Fibroblast of lung (primary cell): ENCODE measurements at regions not wholly inside any gene's neighbourhood (a gene's known extent, or its start where the extent isn't known, plus 50 kb on each side); places are given as distances from the start of the nearest gene placed in this dataset.

Experiments
- DNase-seq, 2 donors: peaks; one replicate each; pipeline versions ENCODE4 v3.0.0 to v3.0.0-alpha.2; 2010; ENCODE audit warnings: low read depth in 2 of 2
- H2AFZ ChIP-seq: 2 replicates; pipeline ENCODE4 v1.5.1; 2012; ENCODE audit warnings: low read length, control low read depth, inconsistent platforms
- H3K27ac ChIP-seq: 2 replicates; pipeline ENCODE4 v1.5.1; 2011; ENCODE audit warnings: low read length, control low read depth; ENCODE audit not compliant: insufficient read depth
- H3K27me3 ChIP-seq: 2 replicates; pipeline ENCODE4 v1.5.1; 2011; ENCODE audit warnings: mild to moderate bottlenecking, low read length; ENCODE audit not compliant: control insufficient read depth, insufficient read depth
- H3K36me3 ChIP-seq: 2 replicates; pipeline ENCODE4 v1.5.1; 2011; ENCODE audit warnings: low read length; ENCODE audit not compliant: control insufficient read depth, insufficient read depth
- H3K4me1 ChIP-seq: 2 replicates; pipeline ENCODE4 v1.5.1; 2011; ENCODE audit warnings: low read length; ENCODE audit not compliant: control insufficient read depth, insufficient read depth; ENCODE audit errors: extremely low read depth
- H3K4me2 ChIP-seq: 2 replicates; pipeline ENCODE4 v1.5.1; 2011; ENCODE audit warnings: low read length, control low read depth; ENCODE audit not compliant: insufficient read depth; ENCODE audit errors: extremely low read depth
- H3K4me3 ChIP-seq, 4 experiments: fragments of 200-600 bp in 1 of 4; sonication (generic) in 1 of 4; replicated peaks in 1 of 4; 2 replicates each; pipeline ENCODE4 v1.5.1; 2011 to 2016; ENCODE audit warnings: low read length in 4 of 4, low read depth in 3 of 4, mild to moderate bottlenecking in 3 of 4, control low read depth in 2 of 4, inconsistent platforms in 1 of 4, mixed read lengths in 1 of 4; ENCODE audit not compliant: insufficient read depth in 1 of 4; ENCODE audit errors: control extremely low read depth in 1 of 4
- H3K79me2 ChIP-seq: 2 replicates; pipeline ENCODE4 v1.5.1; 2012; ENCODE audit warnings: mild to moderate bottlenecking, low read length, inconsistent platforms; ENCODE audit not compliant: control insufficient read depth, insufficient read depth
- H3K9ac ChIP-seq: 2 replicates; pipeline ENCODE4 v1.5.1; 2011; ENCODE audit warnings: mild to moderate bottlenecking, low read length, control low read depth; ENCODE audit not compliant: insufficient read depth
- H3K9me3 ChIP-seq: 2 replicates; pipeline ENCODE4 v1.5.1; 2012; ENCODE audit warnings: low read depth, low read length; ENCODE audit not compliant: control insufficient read depth, insufficient read depth
- H4K20me1 ChIP-seq: 2 replicates; pipeline ENCODE4 v1.5.1; 2011; ENCODE audit warnings: low read length; ENCODE audit not compliant: control insufficient read depth, insufficient read depth; ENCODE audit errors: extremely low read depth
- CTCF ChIP-seq, 2 donors: IDR thresholded peaks in 1 of 2; conservative IDR thresholded peaks in 1 of 2; 1 replicate in 1 of 2; 2 replicates in 1 of 2; pipeline ENCODE4 v1.5.1; 2011 to 2012; ENCODE audit warnings: low read length in 2 of 2, control low read depth in 1 of 2, inconsistent platforms in 1 of 2, low read depth in 1 of 2, mild to moderate bottlenecking in 1 of 2
- EZH2 ChIP-seq: IDR thresholded peaks from 2 replicates; pipeline ENCODE4 v1.5.1; 2012; ENCODE audit warnings: low read length, control low read depth, mild to moderate bottlenecking; ENCODE audit errors: missing control alignments

DNA sequence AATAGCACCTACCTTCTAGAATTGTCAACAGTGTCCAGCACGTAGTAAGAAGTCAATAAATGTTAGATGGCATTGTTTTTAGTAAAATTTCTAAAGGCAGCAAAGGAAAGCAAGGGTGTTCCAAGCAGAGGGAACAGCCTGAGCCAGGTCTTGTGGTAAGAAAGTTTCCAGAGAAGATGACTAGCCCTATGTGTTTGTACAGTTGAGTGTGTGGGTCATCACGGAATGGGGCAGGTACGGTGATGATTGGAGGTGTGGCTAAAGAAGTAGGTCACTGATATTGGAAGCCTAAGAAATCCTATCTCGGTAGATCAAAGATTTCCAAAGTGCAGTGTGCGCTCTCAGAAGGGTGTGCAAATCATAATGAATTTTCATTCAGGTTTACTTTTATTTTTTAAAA is 94.2 kb upstream of the BCL6 start:
- no peak for DNase-seq
- TF ChIP-seq EZH2 = no peak
- TF ChIP-seq CTCF (conservative IDR thresholded peaks at IDR 0.05 in 1 of 2, IDR thresholded peaks at IDR 0.05 in 1 of 2; ENCODE audit: low read depth in 1 of 2, low read length in 2 of 2) = no peak
- Histone ChIP-seq H3K27ac (no peak overlapping the region), H3K9me3 (no peaks in the 10 kb centered on the region), H3K4me3 (no peak overlapping the region), H2AFZ (no peak overlapping the region), H3K9ac (no peak overlapping the region), H3K79me2 (no peaks in the 10 kb centered on the region), H3K36me3 (no peaks in the 10 kb centered on the region), H3K4me1 (no peaks in the 10 kb centered on the region), H3K4me2 (no peak overlapping the region), H3K27me3 (no peaks in the 10 kb centered on the region), H4K20me1 (no peaks in the 10 kb centered on the region)

- no peak for DNase-seq
- Histone ChIP-seq H2AFZ (no peak overlapping the region), H3K4me3 (no peak overlapping the region), H3K27ac (no peak overlapping the region), H3K27me3 (no peaks in the 10 kb centered on the region), H3K4me2 (no peak overlapping the region), H3K36me3 (no peaks in the 10 kb centered on the region), H4K20me1 (no peaks in the 10 kb centered on the region), H3K79me2 (no peaks in the 10 kb centered on the region), H3K9ac (no peak overlapping the region), H3K9me3 (no peaks in the 10 kb centered on the region), H3K4me1 (no peaks in the 10 kb centered on the region)
- TF ChIP-seq EZH2 = no peak
- TF ChIP-seq CTCF (conservative IDR thresholded peaks at IDR 0.05 in 1 of 2, IDR thresholded peaks at IDR 0.05 in 1 of 2; ENCODE audit: low read depth in 1 of 2, low read length in 2 of 2) = no peak
Observed at GRCh38 chr3:187840856-187841255, 95.6 kb upstream of the BCL6 start.

DNA sequence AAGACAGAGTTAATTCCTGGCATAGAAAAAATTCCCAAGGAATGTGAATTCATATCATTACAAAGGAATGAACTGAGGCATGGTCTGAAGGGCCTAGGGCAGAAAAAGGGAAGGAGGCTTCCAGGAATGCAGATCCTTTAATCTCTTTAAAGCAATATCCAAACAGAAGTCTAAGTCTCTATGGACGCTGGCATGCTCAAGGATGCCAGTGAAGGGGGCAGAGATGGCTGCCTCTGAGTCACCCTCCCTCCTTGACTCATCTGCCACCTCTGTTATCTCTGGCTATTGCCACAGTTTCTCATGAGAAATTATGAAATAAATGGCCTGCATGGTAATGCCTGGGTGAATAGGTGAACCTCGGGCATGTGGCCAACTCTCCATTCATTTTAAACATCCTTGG is 96.3 kb upstream of the BCL6 start:
- H3K4me3 ChIP-seq = no peak overlapping the region
- no peaks in the 10 kb centered on the region for H3K4me1 ChIP-seq
- H3K4me2 ChIP-seq = no peak overlapping the region
- no peak for TF ChIP-seq CTCF (conservative IDR thresholded peaks at IDR 0.05 in 1 of 2, IDR thresholded peaks at IDR 0.05 in 1 of 2; ENCODE audit: low read depth in 1 of 2, low read length in 2 of 2)
- TF ChIP-seq EZH2 = no peak
- no peak overlapping the region for H2AFZ ChIP-seq
- H3K27ac ChIP-seq = no peak overlapping the region
- no peaks in the 10 kb centered on the region for H3K27me3 ChIP-seq
- H3K36me3 ChIP-seq = no peaks in the 10 kb centered on the region
- no peaks in the 10 kb centered on the region for H3K79me2 ChIP-seq
- no peaks in the 10 kb centered on the region for H4K20me1 ChIP-seq
- DNase-seq = peak in 1 of 2 donors; percentile 52
- no peaks in the 10 kb centered on the region for H3K9me3 ChIP-seq
- no peak overlapping the region for H3K9ac ChIP-seq
